SK-N-MC (cell line): ENCODE measurements at regions not wholly inside any gene's neighbourhood (a gene's known extent, or its start where the extent isn't known, plus 50 kb on each side); places are given as distances from the start of the nearest gene placed in this dataset.

Experiments
- EZH2 ChIP-seq: fragments of 200-600 bp; sonication (generic); IDR thresholded peaks from one replicate; pipeline ENCODE4 v1.6.1; 2017; ENCODE audit warnings: antibody characterized with exemption
- FOXP2 ChIP-seq: optimal IDR thresholded peaks from 2 replicates; pipeline ENCODE3; 2011; ENCODE audit warnings: mild to moderate bottlenecking, moderate library complexity; ENCODE audit not compliant: insufficient read depth; ENCODE audit errors: extremely low read length, control extremely low read depth
- POLR2AphosphoS5 ChIP-seq: IDR thresholded peaks from 2 replicates; pipeline ENCODE4 v1.6.1; 2012; ENCODE audit warnings: mild to moderate bottlenecking, low read depth, low read length, borderline replicate concordance

DNA sequence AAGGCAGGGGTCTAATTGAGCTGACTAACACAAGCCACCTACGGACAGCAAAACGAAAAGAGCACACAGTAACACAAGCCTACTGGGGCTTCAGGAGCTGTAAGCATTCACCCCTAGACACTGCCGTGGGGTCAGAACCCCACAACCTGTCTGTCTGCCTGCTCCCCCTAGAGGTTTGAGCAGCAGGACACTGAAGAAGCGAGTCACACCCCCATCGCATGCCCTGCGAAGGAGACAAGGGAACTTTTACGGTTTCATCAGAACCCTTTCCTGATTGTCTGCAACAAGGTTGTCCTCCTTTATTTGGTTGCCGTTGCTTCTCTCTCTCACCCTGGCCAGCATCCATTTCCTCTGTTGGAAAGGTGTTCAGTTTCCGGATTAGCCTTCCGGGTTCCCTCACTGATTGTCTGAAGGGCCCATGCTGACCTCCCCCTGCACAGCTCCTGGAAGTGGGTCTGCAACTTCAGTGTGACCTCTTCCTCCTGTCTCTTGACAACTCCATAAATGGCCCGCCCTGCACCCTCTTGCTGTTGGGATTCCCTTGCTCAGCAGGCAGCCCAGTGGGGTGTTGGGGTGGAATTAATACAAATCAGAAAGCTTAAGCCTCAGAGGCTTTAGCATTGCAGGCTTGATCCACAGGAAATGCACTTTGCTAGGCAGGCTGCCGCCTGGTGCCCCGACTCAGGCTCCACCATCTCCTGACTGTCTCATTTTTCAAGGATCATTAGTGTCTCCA lies 258.9 kb upstream of the TLE4 start:
- no peak for TF ChIP-seq EZH2
- TF ChIP-seq POLR2AphosphoS5, result no peak
- TF ChIP-seq FOXP2, result no peak
